GM23338 (cell line): ENCODE measurements at regions not wholly inside any gene's neighbourhood (a gene's known extent, or its start where the extent isn't known, plus 50 kb on each side); places are given as distances from the start of the nearest gene placed in this dataset.
"Not testable (repeated sequence)": the region's sequence is repeated elsewhere in the genome, so short reads cannot be mapped to it uniquely, and the experiment has no call there.

ENCODE experiments used
- ATAC-seq: fragments of 200-7000 bp; cut with Tn5 transposase; 3 replicates; pipeline ENCODE4 v1.9.1; 2020
- DNase-seq: peaks from one replicate; pipeline ENCODE4 v3.0.0-alpha.2; 2015; ENCODE audit warnings: low spot score
- H2AFZ ChIP-seq: fragments of 200-600 bp; sonication (generic); 2 replicates; pipeline ENCODE4 v1.8.0; 2016; ENCODE audit warnings: antibody characterized with exemption, mild to moderate bottlenecking, moderate library complexity
- H3F3A ChIP-seq: fragments of 200-600 bp; sonication (generic); replicated peaks from 2 replicates; pipeline ENCODE4 v1.8.0; 2017; ENCODE audit warnings: antibody characterized with exemption, mixed run types, low read depth
- H3K27ac ChIP-seq: fragments of 200-600 bp; sonication (generic); 2 replicates; pipeline ENCODE4 v1.6.1; 2016; ENCODE audit warnings: low read depth
- H3K27me3 ChIP-seq: fragments of 200-600 bp; sonication (generic); 2 replicates; pipeline ENCODE4 v1.8.0; 2016; ENCODE audit warnings: mild to moderate bottlenecking, mixed run types, moderate library complexity; ENCODE audit not compliant: insufficient read depth
- H3K36me3 ChIP-seq: fragments of 200-600 bp; sonication (generic); 2 replicates; pipeline ENCODE4 v1.8.0; 2016; ENCODE audit warnings: mild to moderate bottlenecking; ENCODE audit not compliant: insufficient read depth
- H3K4me1 ChIP-seq: fragments of 200-600 bp; sonication (generic); 2 replicates; pipeline ENCODE4 v1.8.0; 2016; ENCODE audit warnings: mild to moderate bottlenecking, moderate library complexity; ENCODE audit not compliant: insufficient read depth
- H3K4me2 ChIP-seq: fragments of 200-600 bp; sonication (generic); 2 replicates; pipeline ENCODE4 v1.7.1; 2017; ENCODE audit warnings: mixed run types
- H3K4me3 ChIP-seq: fragments of 200-600 bp; sonication (generic); 2 replicates; pipeline ENCODE4 v1.6.1; 2016; ENCODE audit warnings: mixed run types
- H3K79me2 ChIP-seq: fragments of 200-600 bp; sonication (generic); replicated peaks from 2 replicates; pipeline ENCODE4 v1.8.0; 2017; ENCODE audit warnings: mild to moderate bottlenecking; ENCODE audit not compliant: insufficient read depth
- H3K9me2 ChIP-seq: fragments of 200-600 bp; sonication (generic); 2 replicates; pipeline ENCODE4 v1.8.0; 2017; ENCODE audit not compliant: insufficient read depth
- H4K20me1 ChIP-seq: fragments of 200-600 bp; sonication (generic); replicated peaks from 2 replicates; pipeline ENCODE4 v1.8.0; 2017; ENCODE audit warnings: mild to moderate bottlenecking; ENCODE audit not compliant: insufficient read depth
- H3K27ac Mint-ChIP-seq: 2 replicates; pipeline ENCODE4 v1.8.0; 2020; ENCODE audit warnings: inconsistent platforms, mild to moderate bottlenecking, moderate library complexity, mixed read lengths
- H3K27me3 Mint-ChIP-seq: 3 replicates; pipeline ENCODE4 v1.8.0; 2022; ENCODE audit warnings: low read depth, mild to moderate bottlenecking, moderate library complexity, mixed read lengths, inconsistent platforms; ENCODE audit not compliant: insufficient read depth, poor library complexity
- H3K36me3 Mint-ChIP-seq: 3 replicates; pipeline ENCODE4 v1.8.0; 2021; ENCODE audit warnings: low read depth, mild to moderate bottlenecking, inconsistent platforms, moderate library complexity, mixed read lengths
- H3K4me1 Mint-ChIP-seq: 3 replicates; pipeline ENCODE4 v1.8.0; 2020; ENCODE audit warnings: mild to moderate bottlenecking, inconsistent platforms, mixed read lengths
- H3K4me3 Mint-ChIP-seq: 3 replicates; pipeline ENCODE4 v1.8.0; 2021; ENCODE audit warnings: moderate library complexity, mild to moderate bottlenecking, inconsistent platforms, mixed read lengths
- H3K9me3 Mint-ChIP-seq: 3 replicates; pipeline ENCODE4 v1.8.0; 2020; ENCODE audit warnings: moderate library complexity, mild to moderate bottlenecking, inconsistent platforms, mixed read lengths
- CREB1 ChIP-seq: fragments of 250-450 bp; sonication (Bioruptor Pico); IDR thresholded peaks from 2 replicates; pipeline ENCODE4 v1.5.0; 2020; ENCODE audit warnings: low read depth, mild to moderate bottlenecking, moderate library complexity
- ETS1 ChIP-seq: IDR thresholded peaks from 2 replicates; pipeline ENCODE4 v1.6.1; 2016; ENCODE audit warnings: antibody characterized with exemption
- EZH2 ChIP-seq: fragments of 200-600 bp; sonication (generic); IDR thresholded peaks from one replicate; pipeline ENCODE4 v1.8.0; 2017; ENCODE audit warnings: antibody characterized with exemption, mild to moderate bottlenecking, low read depth; ENCODE audit not compliant: unreplicated experiment
- NANOG ChIP-seq: IDR thresholded peaks from 2 replicates; pipeline ENCODE4 v1.6.1; 2016; ENCODE audit warnings: antibody characterized with exemption, borderline replicate concordance
- POLR2AphosphoS5 ChIP-seq: IDR thresholded peaks from 2 replicates; pipeline ENCODE4 v1.6.1; 2016; ENCODE audit warnings: antibody characterized with exemption, low read depth
- STAT1 ChIP-seq: IDR thresholded peaks from one replicate; pipeline ENCODE4 v1.6.1; 2016; ENCODE audit warnings: antibody characterized with exemption; ENCODE audit not compliant: unreplicated experiment
- ZNF114 ChIP-seq: fragments of 250-450 bp; sonication (Bioruptor Pico); IDR thresholded peaks from 2 replicates; pipeline ENCODE4 v1.5.0; 2020; ENCODE audit warnings: mild to moderate bottlenecking, moderate library complexity
- TF ChIP-seq, protein P1 (sequence below): fragments of 250-450 bp; sonication (Bioruptor Pico); IDR thresholded peaks from 2 replicates; pipeline ENCODE4 v1.5.0; 2020; ENCODE audit warnings: mild to moderate bottlenecking, moderate library complexity
- TF ChIP-seq, protein P2 (sequence below), 2 experiments: fragments of 200-600 bp in 1 of 2; sonication (generic) in 1 of 2; conservative IDR thresholded peaks; 2 replicates each; pipeline versions ENCODE4 v1.5.1 to v1.6.1; 2016 to 2017; ENCODE audit warnings: antibody characterized with exemption in 2 of 2, low read depth in 2 of 2, mild to moderate bottlenecking in 2 of 2, moderate library complexity in 1 of 2

- TF ChIP-seq, protein P1, sequence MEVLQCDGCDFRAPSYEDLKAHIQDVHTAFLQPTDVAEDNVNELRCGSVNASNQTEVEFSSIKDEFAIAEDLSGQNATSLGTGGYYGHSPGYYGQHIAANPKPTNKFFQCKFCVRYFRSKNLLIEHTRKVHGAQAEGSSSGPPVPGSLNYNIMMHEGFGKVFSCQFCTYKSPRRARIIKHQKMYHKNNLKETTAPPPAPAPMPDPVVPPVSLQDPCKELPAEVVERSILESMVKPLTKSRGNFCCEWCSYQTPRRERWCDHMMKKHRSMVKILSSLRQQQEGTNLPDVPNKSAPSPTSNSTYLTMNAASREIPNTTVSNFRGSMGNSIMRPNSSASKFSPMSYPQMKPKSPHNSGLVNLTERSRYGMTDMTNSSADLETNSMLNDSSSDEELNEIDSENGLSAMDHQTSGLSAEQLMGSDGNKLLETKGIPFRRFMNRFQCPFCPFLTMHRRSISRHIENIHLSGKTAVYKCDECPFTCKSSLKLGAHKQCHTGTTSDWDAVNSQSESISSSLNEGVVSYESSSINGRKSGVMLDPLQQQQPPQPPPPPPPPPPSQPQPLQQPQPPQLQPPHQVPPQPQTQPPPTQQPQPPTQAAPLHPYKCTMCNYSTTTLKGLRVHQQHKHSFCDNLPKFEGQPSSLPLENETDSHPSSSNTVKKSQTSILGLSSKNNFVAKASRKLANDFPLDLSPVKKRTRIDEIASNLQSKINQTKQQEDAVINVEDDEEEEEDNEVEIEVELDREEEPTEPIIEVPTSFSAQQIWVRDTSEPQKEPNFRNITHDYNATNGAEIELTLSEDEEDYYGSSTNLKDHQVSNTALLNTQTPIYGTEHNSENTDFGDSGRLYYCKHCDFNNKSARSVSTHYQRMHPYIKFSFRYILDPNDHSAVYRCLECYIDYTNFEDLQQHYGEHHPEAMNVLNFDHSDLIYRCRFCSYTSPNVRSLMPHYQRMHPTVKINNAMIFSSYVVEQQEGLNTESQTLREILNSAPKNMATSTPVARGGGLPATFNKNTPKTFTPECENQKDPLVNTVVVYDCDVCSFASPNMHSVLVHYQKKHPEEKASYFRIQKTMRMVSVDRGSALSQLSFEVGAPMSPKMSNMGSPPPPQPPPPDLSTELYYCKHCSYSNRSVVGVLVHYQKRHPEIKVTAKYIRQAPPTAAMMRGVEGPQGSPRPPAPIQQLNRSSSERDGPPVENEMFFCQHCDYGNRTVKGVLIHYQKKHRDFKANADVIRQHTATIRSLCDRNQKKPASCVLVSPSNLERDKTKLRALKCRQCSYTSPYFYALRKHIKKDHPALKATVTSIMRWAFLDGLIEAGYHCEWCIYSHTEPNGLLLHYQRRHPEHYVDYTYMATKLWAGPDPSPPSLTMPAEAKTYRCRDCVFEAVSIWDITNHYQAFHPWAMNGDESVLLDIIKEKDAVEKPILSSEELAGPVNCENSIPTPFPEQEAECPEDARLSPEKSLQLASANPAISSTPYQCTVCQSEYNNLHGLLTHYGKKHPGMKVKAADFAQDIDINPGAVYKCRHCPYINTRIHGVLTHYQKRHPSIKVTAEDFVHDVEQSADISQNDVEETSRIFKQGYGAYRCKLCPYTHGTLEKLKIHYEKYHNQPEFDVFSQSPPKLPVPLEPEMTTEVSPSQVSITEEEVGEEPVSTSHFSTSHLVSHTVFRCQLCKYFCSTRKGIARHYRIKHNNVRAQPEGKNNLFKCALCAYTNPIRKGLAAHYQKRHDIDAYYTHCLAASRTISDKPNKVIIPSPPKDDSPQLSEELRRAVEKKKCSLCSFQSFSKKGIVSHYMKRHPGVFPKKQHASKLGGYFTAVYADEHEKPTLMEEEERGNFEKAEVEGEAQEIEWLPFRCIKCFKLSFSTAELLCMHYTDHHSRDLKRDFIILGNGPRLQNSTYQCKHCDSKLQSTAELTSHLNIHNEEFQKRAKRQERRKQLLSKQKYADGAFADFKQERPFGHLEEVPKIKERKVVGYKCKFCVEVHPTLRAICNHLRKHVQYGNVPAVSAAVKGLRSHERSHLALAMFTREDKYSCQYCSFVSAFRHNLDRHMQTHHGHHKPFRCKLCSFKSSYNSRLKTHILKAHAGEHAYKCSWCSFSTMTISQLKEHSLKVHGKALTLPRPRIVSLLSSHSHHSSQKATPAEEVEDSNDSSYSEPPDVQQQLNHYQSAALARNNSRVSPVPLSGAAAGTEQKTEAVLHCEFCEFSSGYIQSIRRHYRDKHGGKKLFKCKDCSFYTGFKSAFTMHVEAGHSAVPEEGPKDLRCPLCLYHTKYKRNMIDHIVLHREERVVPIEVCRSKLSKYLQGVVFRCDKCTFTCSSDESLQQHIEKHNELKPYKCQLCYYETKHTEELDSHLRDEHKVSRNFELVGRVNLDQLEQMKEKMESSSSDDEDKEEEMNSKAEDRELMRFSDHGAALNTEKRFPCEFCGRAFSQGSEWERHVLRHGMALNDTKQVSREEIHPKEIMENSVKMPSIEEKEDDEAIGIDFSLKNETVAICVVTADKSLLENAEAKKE (CRISPR knock-in tag), result no peak
- no peak for TF ChIP-seq ETS1
- no peak for TF ChIP-seq EZH2
- TF ChIP-seq ZNF114 (CRISPR knock-in tag), result no peak
- no peak for TF ChIP-seq CREB1
- no peak for TF ChIP-seq STAT1
- TF ChIP-seq NANOG, result no peak
- no peak for TF ChIP-seq POLR2AphosphoS5
- TF ChIP-seq, protein P2, sequence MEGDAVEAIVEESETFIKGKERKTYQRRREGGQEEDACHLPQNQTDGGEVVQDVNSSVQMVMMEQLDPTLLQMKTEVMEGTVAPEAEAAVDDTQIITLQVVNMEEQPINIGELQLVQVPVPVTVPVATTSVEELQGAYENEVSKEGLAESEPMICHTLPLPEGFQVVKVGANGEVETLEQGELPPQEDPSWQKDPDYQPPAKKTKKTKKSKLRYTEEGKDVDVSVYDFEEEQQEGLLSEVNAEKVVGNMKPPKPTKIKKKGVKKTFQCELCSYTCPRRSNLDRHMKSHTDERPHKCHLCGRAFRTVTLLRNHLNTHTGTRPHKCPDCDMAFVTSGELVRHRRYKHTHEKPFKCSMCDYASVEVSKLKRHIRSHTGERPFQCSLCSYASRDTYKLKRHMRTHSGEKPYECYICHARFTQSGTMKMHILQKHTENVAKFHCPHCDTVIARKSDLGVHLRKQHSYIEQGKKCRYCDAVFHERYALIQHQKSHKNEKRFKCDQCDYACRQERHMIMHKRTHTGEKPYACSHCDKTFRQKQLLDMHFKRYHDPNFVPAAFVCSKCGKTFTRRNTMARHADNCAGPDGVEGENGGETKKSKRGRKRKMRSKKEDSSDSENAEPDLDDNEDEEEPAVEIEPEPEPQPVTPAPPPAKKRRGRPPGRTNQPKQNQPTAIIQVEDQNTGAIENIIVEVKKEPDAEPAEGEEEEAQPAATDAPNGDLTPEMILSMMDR (conservative IDR thresholded peaks at IDR 0.05; ENCODE audit: low read depth in 2 of 2), result no peak
These were observed 97.2 kb upstream of the NR3C2 start (continued) for GRCh38 chr4:148539387-148539786.

DNA sequence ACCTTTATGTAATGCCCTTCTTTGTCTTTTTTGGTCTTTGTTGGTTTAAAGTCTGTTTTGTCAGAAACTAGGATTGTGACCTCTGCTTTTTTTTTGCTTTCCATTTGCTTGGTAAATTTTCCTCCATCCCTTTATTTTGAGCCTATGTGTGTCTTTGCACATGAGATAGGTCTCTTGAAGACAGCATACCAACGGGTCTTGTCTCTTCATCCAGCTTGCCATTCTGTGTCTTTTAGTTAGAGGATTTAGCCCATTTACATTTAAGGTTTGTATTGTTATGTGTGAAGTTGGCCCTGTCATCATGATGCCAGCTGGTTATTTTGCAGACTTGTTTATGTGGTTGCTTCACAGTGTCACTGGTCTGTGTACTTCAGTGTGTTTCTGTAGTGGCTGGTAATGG, 91.6 kb upstream of the NR3C2 start:
- H3K36me3 Mint-ChIP-seq, result peaks cover 17% of the 10 kb centered on the region; the same call in 2 of the 3 replicates
- not testable (repeated sequence) for H3K36me3 ChIP-seq, H2AFZ ChIP-seq, H3K9me2 ChIP-seq, H3K4me2 ChIP-seq, H3K4me3 Mint-ChIP-seq, H3F3A ChIP-seq, DNase-seq, H3K4me1 Mint-ChIP-seq, H3K27me3 Mint-ChIP-seq, H3K79me2 ChIP-seq, H4K20me1 ChIP-seq, H3K4me1 ChIP-seq, H3K4me3 ChIP-seq, ATAC-seq, H3K27ac ChIP-seq, H3K27ac Mint-ChIP-seq, H3K27me3 ChIP-seq
- H3K9me3 Mint-ChIP-seq, result peaks cover 50% of the 10 kb centered on the region
